PC-9 (cell line): ENCODE measurements at regions not wholly inside any gene's neighbourhood (a gene's known extent, or its start where the extent isn't known, plus 50 kb on each side); places are given as distances from the start of the nearest gene placed in this dataset.

Experiments
- BruUV-seq: library from RNA; stranded (reverse); fragments of 400-500 nt; replicated peaks from 2 replicates; lab custom pipeline; 2021; lab: Mats Ljungman, UMichigan
- CTCF ChIA-PET: fragments of 300-600 bp; sonication (Branson Sonifier 250); formaldehyde crosslinking; loops from one replicate; lab custom pipeline; 2022; ENCODE audit warnings: antibody characterized with exemption; lab: Charles Lee
- POLR2A ChIA-PET: fragments of 300-600 bp; sonication (Branson Sonifier 250); formaldehyde crosslinking; loops from one replicate; lab custom pipeline; 2022; ENCODE audit warnings: antibody characterized with exemption; ENCODE audit not compliant: unreplicated experiment; lab: Charles Lee
- DNase-seq, 2 experiments: peaks; one replicate each; pipeline versions ENCODE4 v3.0.0 to v3.0.0-alpha.2; 2015 to 2022; ENCODE audit warnings: mixed read lengths in 1 of 2
- H2AFZ ChIP-seq: fragments of 200-600 bp; sonication (generic); 2 replicates; pipeline ENCODE4 v1.8.1; 2017; ENCODE audit warnings: antibody characterized with exemption
- H3F3A ChIP-seq: fragments of 200-600 bp; sonication (generic); 2 replicates; pipeline ENCODE4 v1.8.1; 2017; ENCODE audit warnings: antibody characterized with exemption, mild to moderate bottlenecking, low read depth; ENCODE audit not compliant: insufficient read depth
- H3K27ac ChIP-seq: fragments of 200-600 bp; sonication (generic); 2 replicates; pipeline ENCODE4 v1.6.1; 2016; ENCODE audit warnings: mixed run types
- H3K27me3 ChIP-seq: fragments of 200-600 bp; sonication (generic); 2 replicates; pipeline ENCODE4 v1.6.1; 2016; ENCODE audit warnings: low read depth, mixed run types; ENCODE audit not compliant: insufficient read depth
- H3K36me3 ChIP-seq: fragments of 200-600 bp; sonication (generic); 2 replicates; pipeline ENCODE4 v1.6.1; 2016; ENCODE audit warnings: low read depth, mixed run types
- H3K4me1 ChIP-seq: fragments of 200-600 bp; sonication (generic); replicated peaks from 2 replicates; pipeline ENCODE4 v1.6.1; 2016; ENCODE audit warnings: mixed run types; ENCODE audit not compliant: insufficient read depth
- H3K4me2 ChIP-seq: fragments of 200-600 bp; sonication (generic); 2 replicates; pipeline ENCODE4 v1.6.1; 2017; ENCODE audit warnings: mixed run types
- H3K4me3 ChIP-seq: fragments of 200-600 bp; sonication (generic); 2 replicates; pipeline ENCODE4 v1.6.1; 2016; ENCODE audit warnings: mixed run types
- H3K79me2 ChIP-seq: fragments of 200-600 bp; sonication (generic); 2 replicates; pipeline ENCODE4 v1.6.1; 2017; ENCODE audit warnings: low read depth, mixed run types
- H3K9me2 ChIP-seq: fragments of 200-600 bp; sonication (generic); 2 replicates; pipeline ENCODE4 v1.8.1; 2017; ENCODE audit warnings: mild to moderate bottlenecking; ENCODE audit not compliant: insufficient read depth
- H3K9me3 ChIP-seq: fragments of 200-600 bp; sonication (generic); 2 replicates; pipeline ENCODE4 v1.8.1; 2016; ENCODE audit warnings: low read depth; ENCODE audit not compliant: insufficient read depth
- H4K20me1 ChIP-seq: fragments of 200-600 bp; sonication (generic); 2 replicates; pipeline ENCODE4 v1.8.1; 2017; ENCODE audit not compliant: insufficient read depth
- EZH2 ChIP-seq: fragments of 200-600 bp; sonication (generic); IDR thresholded peaks from 2 replicates; pipeline ENCODE4 v1.8.0; 2017; ENCODE audit warnings: antibody characterized with exemption, low read depth
- intact Hi-C: fragments of 100-400 bp; cut with micrococcal nuclease; formaldehyde crosslinking; loops from one replicate; pipeline ENCODE4 v1.10.0; 2022; ENCODE audit not compliant: unreplicated experiment
- TF ChIP-seq, protein P1 (sequence below): fragments of 200-600 bp; sonication (generic); conservative IDR thresholded peaks from 2 replicates; pipeline ENCODE4 v1.6.1; 2017; ENCODE audit warnings: mixed run types, antibody characterized with exemption, mild to moderate bottlenecking, moderate library complexity

- Histone ChIP-seq H3K27ac (peak overlapping the region; percentile 99), H3K4me1 (peaks cover 92% of the 10 kb centered on the region), H3K27me3 (no peaks in the 10 kb centered on the region), H3F3A (peaks cover 57% of the 10 kb centered on the region), H3K4me3 (no peak overlapping the region; the same call in 1 of the 2 replicates), H3K79me2 (peaks cover 6% of the 10 kb centered on the region; the same call in 1 of the 2 replicates), H2AFZ (no peak overlapping the region), H3K4me2 (peak overlapping the region; percentile 75), H3K9me3 (no peaks in the 10 kb centered on the region), H3K9me2 (no peaks in the 10 kb centered on the region), H3K36me3 (no peaks in the 10 kb centered on the region), H4K20me1 (no peaks in the 10 kb centered on the region)
- no peak for DNase-seq
- ChIA-PET POLR2A (no interaction called here), CTCF (no interaction called here)
- no peak for TF ChIP-seq EZH2
- TF ChIP-seq, protein P1, sequence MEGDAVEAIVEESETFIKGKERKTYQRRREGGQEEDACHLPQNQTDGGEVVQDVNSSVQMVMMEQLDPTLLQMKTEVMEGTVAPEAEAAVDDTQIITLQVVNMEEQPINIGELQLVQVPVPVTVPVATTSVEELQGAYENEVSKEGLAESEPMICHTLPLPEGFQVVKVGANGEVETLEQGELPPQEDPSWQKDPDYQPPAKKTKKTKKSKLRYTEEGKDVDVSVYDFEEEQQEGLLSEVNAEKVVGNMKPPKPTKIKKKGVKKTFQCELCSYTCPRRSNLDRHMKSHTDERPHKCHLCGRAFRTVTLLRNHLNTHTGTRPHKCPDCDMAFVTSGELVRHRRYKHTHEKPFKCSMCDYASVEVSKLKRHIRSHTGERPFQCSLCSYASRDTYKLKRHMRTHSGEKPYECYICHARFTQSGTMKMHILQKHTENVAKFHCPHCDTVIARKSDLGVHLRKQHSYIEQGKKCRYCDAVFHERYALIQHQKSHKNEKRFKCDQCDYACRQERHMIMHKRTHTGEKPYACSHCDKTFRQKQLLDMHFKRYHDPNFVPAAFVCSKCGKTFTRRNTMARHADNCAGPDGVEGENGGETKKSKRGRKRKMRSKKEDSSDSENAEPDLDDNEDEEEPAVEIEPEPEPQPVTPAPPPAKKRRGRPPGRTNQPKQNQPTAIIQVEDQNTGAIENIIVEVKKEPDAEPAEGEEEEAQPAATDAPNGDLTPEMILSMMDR, result no peak
- BruUV-seq, result no TSS peak
- intact Hi-C loops, result no loop called here
Measured at GRCh38 chr10:5588603-5589002, 63.8 kb downstream of the CALML3 start.
